ENCODE measurements at regions not wholly inside any gene's neighbourhood (a gene's known extent, or its start where the extent isn't known, plus 50 kb on each side); places are given as distances from the start of the nearest gene placed in this dataset.
"Not testable (repeated sequence)": the region's sequence is repeated elsewhere in the genome, so short reads cannot be mapped to it uniquely, and the experiment has no call there.

DNA sequence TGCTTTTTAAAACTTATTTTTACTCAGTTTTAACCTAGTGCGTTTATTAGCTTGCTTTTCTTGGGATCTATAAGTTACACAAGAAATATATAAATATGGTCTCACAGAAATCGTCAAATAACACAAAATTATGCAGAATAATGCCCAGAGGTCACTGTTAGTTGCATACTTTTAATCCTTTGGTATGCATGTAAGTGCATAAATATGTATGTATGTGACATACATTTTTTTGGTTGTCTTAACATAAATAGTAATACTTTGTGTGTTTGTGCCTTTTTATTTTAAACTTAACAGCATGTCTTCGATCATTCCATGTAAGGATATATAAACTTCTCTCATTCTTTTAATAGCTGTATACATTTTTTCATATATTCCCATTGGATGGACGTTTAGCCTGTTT is 459.6 kb downstream of the PCNX1 start:
- DNase-seq = no peak

DNA sequence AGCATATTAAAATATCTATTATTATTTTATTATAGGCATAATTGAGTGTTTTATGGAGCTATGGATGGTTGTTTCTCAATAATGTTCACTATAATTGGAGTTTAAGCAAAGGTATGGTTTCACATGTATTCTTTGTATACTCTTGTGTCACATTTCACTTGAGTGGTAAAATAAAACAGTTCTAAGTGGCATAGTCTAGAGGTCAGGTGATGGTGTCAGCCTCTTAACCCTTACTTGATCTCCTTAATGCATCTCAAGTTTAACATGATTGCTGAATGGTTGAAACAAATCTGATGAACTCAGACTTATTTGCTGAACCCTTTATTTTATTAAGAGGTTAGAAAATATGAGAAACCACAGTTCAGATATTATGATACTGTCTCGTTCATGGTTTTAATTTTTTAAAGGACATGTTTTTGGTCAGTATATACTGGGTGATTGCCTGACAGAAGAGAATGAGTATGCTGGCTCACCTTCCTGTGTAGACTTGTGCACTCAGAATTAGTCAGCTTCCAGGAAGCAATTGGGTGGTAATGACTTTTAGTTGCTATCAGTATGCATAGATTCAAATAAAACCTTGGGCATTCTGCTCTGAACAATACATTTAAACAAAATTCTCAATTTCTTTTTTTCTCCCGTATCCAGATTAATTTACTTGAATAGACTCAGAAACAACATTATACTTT is 464.6 kb downstream of the PCNX1 start:
- DNase-seq = no peak

DNA sequence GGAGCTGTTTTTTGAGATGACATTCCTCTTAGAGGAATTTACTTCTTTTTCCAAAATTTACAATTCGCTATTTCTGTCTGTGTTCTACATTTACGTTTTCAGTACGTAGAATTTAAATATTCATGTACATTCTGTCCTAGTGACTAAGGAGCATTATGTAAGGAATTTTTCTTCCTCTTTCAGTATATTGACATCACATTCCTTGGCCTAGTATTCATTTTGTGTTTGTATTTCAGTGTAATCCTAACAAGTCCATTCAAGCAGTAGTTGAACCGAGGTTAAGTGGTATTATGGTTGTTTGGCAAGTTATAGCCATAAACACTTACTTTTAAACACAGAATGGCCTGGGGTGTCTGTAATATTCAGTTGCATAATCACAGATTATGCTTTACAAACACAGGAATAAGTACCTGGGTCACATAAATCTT is 465.2 kb downstream of the PCNX1 start:
- DNase-seq = no peak

DNA sequence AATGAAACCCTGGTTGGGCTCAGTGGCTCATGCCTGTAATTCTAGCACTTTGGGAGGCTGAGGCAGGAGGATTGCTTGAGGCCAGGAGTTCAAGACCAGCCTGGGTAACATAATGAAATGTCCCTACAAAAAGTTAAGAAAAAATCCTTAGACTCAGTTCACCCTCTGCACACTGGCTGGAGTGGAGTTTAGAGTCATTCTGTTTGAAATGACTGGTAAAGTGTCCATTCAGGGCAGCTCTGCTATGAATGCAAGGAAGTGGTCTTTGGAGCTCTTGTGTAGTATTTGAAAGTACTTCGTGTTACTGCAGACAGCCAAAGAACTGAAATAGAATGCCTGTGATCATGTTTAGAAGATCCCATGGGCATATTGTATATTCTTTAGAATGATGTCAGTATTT is 466.5 kb downstream of the PCNX1 start:
- DNase-seq = no peak

DNA sequence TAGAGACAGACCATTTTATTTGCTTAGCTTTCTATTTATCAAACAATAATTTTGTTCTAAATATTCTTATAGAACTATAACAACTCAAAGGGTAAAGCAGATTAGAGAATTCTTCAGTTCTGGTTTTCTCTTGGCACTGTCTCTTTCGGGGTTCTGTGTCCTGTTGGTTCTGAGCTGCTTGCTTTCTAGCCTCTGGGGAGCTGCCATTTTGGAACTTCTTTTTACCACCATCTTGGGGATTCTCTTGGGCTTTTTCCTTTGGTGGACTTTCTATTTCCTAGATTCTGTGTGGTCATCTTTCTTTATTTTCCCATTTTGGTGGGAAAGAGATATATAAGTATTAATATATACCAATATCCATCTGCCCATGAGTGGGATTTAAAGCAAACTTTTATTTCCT is 467.7 kb downstream of the PCNX1 start:
- no peak for DNase-seq

DNA sequence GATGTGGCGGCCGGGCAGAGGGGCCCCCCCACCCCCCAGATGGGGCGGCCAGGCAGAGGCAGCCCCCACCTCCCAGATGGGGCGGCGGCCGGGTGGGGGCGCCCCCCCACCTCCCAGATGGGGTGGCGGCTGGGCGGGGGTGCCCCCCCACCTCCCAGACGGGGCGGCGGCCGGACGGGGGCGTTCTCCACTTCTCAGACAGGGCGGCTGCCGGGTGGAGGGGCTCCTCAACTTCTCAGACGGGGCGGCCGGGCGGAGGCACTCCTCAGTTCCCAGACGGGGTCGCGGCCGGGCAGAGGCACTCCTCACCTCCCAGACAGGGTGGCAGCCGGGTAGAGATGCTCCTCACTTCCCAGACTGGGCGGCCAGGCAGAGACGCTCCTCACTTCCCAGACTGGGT is 469.8 kb downstream of the PCNX1 start:
- no peak for DNase-seq

DNA sequence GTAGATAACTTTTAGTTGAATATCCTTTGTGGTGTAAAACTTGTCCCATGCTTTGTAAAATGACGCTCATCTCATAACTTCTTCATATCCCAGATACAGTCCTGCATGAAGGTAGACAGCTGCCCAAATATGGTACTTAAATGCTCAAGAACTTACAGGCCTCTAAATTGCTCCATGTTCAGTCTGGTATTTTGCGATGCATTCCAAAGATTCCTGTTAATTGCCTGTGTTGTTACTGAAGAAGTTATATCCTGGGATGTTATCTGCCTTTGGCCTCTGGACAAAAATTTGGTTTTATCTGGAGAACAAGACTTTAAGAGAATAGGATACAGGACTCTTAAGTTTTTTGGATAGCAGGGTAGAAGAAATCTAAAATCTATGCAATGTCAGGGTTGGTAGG is 473.0 kb downstream of the PCNX1 start:
- DNase-seq = no peak

DNA sequence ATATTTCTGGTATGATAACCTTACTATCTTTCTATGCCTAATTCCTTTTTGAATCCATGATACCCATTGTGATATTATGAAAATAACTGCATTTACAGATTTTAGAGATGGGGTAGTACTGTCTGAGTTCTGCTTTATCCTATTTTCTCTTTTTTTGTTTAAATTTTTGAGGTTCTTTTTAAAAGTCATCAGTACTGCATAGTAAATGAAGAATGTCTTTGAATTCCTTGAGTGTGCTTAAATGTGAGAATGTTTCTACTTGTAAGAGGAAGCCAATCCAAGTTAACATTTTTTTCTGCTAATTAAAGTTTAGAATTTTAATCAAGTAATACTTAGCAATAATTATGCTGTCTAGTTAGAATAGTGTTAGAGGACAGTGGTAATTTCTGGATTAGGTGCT is 474.6 kb downstream of the PCNX1 start:
- no peak for DNase-seq

DNA sequence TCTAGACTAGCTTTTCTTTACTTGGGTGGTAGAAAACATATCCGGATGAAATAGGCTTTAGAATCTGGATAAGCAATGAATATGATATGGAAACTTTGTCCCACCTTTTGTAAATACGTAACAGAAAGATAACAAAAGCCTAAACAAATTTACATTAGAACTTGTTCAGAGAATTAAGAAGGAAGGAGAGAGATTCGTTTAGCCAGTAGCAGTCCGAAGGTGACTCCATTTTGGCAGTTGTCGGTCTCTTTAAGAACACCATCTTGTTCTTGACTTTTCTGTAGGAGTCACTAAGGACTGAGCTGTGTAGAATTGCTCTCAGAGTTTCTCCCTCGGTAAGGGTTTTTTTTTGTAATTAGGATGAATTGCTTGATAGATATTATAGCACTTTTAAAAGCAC is 475.1 kb downstream of the PCNX1 start:
- DNase-seq = no peak

DNA sequence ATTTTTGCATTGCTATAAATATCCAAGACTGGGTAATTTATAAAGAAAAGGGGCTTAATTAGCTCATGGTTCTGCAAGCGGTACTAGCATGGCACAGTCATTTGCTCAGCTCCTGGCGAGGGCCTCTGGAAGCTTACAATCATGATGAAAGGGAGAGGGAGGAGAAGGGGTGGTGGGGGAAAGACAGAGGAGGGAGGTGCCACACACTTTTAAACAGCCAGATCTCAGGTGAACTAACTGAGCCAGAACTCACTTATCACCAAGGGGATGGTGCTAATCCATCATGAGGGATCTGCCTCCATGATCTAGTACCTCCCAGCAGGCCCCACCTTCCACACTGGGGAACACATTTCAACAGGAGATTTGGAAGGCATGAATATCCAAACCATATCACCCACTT is 476.3 kb downstream of the PCNX1 start:
- DNase-seq = no peak

DNA sequence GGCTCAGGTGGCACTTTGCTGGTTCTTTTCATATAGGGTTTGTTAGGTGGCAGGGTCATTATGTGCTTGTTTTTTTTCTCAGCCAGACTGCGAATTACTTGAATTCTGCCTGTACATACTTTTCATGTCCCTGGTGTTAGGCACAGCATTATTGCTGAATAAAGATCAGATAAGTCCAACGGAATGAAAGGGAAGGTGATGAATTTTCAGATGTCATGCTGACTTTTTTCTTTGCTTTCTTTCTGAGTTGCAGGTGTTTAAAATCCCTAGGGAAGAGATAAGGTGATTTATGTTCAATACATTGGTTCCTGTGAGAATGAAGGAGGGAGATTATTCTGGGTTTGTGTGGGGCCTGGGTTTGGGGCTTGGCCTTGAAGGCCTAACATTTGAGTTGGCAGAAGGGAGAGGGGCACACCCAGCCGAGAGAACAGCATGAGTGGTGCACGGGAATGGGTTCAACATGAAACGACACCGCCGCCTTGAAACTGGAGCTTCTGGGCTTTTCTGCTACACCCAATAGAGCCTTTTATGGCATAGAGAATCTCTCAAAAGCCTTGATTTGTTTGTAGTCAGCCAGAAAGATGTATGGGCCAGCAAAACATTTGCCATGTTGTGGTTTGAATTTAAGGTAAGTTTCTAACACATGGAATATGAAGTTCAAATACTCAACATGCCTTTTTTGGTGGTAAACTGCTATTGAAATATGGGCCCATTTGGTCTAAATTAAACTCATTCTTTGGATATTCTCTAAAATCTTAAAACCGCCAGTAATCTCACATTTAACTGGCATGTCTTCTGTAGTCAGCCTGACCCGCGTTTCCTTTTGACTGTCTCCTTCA is 477.0 kb downstream of the PCNX1 start:
- no peak for DNase-seq

DNA sequence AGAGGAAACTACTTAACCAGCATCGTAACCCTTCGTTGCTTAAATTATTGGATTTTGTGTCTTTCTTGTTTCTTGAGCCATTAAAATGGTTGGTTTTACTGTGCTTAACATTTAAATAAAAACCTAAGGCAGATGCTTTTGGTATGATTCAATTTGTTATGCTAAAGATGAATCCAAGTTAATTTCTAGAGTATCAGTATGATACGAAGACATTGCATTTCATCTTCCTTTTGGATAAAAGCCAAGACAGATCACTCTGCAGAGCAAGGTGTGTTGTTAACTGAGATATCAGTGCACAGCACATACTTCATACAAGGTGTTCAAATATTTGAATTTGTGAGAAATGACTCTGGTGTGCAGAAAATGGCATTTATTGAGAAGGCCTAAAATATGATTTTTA is 480.5 kb downstream of the PCNX1 start:
- no peak for DNase-seq

DNA sequence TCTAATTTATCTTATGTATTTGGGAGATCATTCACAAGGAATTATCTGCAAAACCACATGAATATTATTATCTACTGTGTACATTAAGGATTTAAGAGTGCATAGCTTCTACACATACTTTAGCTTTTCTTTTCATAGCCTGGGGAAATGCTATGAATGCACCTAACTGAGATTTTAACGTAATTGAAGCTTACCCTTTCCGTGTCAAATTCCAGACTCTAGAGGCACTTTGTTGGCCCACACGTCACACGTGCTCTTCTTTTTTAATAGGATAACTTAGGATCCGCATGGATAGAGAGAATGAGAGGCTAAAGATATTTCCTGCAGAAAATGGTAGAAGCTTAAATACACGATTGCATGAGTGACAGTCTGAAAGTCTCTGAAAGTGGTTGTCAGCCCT is 481.1 kb downstream of the PCNX1 start:
- DNase-seq = no peak

DNA sequence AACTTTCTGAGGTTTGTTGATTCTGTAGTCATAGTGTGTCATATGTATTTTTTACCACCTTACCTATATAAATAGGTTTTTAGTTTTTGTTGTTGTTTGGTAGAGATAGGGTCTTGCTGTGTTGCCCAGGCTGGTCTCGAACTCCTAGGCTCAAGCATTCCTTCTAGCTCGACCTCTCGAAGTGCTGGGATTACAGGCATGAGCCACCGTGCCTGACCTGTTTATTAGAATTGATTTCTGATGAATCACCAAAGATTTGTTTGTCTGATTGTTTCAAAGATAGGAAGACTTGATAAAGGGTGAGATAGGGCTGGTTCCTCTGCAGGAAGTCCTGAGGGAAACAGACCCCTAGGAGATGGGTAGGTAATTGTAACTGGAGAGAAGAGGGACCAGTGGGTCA is 481.6 kb downstream of the PCNX1 start:
- no peak for DNase-seq

DNA sequence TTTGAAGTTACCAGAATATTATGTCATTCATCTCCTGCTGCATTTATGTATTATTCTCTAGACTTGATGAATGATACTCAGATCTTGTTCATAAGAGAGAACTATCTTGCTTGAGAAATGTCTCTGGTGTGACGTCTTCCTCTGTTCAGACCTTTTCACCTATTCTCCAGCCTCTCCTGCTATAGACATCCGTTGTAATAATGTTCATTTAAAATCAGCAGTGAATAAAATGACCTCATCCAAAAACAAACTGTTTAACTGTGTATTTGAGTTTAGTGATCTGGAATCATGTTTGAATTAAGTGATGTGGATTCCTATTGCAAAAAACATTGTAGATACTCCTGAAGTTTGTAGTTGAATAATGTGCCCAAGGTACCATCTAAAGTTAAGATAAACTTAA is 487.1 kb downstream of the PCNX1 start:
- no peak for DNase-seq

DNA sequence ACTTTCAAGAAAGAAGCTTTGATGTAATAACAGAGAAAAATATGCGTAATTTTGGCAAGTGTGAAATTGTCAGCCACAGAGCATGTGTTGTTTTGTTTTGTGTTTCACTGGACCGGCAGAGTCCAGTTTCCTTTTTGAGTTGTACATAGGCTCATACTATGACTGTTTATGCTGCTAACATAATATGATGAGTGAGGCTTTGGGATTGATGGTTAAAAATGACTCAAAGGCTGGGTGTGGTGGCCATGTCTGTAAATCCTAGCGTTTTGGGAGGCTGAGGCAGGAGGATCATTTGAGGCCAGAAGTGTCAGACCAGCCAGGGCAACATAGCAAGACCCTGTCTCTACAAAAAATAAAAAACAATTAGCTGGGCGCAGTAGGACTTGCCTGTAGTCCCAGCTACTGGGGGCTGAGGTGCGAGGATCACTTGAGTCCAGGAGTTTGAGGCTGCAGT is 487.9 kb downstream of the PCNX1 start:
- no peak for DNase-seq

DNA sequence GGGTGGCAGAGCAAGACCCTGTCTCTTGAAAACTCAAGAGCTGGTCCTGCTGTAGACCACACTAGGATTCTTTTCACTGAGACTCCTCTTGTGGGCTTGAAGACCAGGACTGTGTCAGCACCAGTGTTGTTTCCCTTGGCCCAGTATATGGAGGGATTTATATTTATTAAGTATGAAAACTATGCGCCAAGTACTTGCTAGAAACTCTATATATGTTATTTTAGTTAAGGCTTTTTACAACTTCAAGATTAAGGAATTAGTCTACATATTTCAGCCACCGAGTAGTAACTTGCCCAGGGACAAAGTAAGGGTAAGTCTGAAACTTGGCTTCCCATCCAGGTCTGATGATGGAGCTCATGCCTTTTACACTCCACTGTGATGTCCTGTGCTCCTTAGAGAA is 488.4 kb downstream of the PCNX1 start:
- DNase-seq = no peak

DNA sequence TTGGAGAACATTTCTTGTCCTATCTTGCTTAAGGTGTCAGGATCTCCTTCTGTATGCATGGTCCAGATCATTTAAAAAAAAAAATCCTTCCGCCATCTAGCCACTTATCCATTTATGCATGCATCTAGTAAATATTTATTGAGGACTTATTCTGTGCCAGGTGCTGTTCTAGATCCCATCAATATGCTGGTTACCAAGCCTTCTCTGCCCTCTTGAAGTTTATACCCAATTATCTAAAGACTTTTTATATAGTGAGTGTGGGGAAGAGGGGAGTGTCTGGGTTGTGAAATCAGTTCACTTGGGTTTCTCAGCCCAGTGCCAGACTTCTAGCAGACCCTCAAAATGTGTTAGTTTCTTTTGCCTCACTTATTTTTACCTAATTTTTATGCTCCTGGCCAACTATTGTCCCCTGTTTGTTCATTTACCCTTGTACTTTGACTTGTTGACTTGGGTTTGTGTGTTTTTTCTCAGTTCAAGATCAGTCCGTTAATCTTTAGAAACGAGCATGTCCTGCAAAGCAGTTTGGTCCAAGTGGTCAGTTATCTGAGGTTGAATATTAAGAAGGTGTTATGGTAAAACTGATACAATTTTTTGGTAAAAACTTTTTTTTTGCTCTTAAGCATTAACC is 488.9 kb downstream of the PCNX1 start:
- DNase-seq = no peak

DNA sequence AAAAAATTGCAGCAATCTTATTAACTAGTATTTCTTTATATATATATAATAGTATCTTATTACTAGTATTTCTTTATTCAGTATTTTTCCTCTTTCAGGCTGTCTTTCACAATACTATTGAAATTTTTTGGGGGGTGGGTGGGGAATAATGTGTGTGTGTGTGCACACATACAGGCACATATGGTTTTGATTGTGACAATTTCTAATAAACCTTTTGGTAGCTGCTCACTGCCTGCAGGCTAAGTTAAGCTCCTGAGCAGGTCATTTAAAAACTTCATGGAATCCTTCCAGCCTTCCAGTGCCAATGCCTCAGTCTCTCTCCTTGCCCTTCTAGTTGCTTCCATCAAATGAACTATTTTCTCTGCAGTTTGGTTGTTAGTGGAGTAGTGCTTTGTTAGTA is 490.1 kb downstream of the PCNX1 start:
- DNase-seq = no peak

DNA sequence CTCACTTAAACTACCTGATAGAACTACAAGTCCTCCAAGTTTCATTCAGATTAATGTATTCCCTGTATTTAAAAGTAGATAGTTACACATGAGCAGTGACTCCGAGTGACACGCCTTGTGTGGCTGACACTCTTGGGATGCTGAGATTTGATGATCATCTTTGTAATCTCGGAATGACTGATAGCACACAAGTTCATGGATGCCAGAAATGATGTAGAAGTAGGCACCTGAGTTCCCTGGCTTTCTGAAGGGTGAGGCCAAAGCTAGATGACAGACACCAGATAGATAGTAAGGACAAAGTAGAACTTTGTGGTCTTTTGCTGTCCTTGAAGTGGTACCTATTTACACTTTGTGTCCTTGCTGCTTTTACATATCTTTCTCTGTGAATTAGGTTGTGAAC is 491.2 kb downstream of the PCNX1 start:
- no peak for DNase-seq

DNA sequence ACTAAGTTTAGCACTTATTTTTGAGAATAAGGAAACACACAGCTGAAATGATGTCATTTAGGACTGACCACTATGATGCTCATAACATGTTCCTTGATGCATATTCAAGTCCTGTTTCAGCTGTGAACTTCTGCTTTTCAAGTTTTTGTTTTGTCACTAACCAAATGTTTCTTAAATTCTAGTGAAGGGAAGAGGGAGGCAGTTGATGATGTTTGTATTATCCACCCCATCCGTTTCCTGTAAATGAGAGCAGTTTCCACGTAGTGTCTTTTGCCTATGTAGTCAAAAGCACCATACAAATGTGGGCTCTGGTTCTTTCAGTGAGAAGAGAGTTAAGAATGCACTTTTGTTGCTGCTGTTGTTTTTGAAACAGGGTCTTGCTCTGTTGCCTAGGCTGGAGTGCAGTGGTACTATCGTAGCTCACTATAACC is 491.8 kb downstream of the PCNX1 start:
- peak; percentile 72 for DNase-seq

DNA sequence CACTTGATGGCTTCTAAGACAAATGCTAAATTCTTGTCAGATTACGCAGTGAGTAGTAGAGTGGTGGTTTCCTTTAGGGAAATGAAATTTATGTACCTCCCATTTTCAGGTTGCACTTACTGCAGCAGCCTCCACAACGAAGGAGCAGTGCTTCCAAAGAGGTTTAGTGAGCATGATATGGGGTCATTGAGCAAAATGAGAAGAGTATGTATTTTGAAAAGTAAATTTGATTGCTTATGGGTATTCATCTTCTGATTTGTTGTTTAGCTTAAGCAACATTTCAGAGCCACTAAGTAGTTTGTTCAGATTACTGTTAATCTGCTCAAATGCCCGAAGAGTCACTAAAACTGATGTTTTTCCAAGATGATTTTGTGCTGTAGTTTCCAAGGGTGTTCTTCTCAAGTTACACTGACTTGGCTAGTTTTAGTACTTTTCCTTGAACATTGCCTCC is 493.6 kb downstream of the PCNX1 start:
- peak; percentile 26 for DNase-seq

DNA sequence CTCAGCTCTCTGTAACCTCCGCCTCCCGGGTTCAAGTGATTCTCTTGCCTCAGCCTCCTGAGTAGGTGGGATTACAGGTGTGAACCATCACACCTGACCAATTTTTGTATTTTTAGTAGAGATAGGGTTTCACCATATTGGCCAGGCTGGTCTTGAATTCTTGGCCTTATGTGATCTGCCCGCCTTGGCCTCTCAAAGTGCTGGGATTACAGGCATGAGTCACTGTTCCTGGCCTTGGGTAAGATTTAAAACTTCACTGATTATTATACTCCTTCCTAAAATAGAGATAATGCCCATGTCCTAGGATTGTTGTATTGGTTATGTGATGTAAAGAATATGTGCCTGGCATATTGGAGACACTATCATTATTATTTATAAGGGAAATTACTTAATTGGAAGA is 495.2 kb downstream of the PCNX1 start:
- DNase-seq = not testable (repeated sequence)

DNA sequence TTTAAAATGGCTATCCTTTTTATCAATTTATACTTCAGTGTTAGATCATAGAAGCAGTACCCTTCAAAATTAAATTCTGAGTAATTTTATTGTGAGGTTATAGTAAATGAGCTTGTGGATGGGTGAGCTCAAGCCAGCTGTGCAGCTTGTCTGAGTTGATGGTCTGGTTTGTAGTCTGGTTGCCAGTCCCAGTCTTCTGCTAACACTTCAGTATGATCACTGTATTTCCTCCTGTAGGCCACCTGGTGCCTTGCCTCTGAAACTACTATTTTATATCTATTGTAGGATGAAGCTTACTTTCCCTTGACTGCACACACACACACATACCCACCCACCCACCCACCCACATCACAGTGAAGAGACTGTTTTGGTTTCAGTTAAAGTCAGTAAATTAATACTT is 496.4 kb downstream of the PCNX1 start:
- DNase-seq = peak; percentile 66

Data from hematopoietic multipotent progenitor cell treated with erythropoietin and hydrocortisone succinate and interleukin-3 and kit ligand, for 6 days (in vitro differentiated cells).